BJ (cell line): ENCODE measurements at regions not wholly inside any gene's neighbourhood (a gene's known extent, or its start where the extent isn't known, plus 50 kb on each side); places are given as distances from the start of the nearest gene placed in this dataset.

Experiments
- CTCF ChIA-PET: fragments of 350-600 bp; formaldehyde crosslinking; extraction: SDS; loops from one replicate; lab custom pipeline; 2021; ENCODE audit warnings: antibody characterized with exemption, inconsistent platforms; lab: Yijun Ruan, JAX
- POLR2A ChIA-PET: fragments of 300-600 bp; sonication (Branson Sonifier 250); formaldehyde crosslinking; extraction: SDS; loops from one replicate; lab custom pipeline; 2021; ENCODE audit warnings: antibody characterized with exemption; lab: Charles Lee
- DNase-seq: peaks from one replicate; pipeline ENCODE4 v3.0.0-alpha.2; 2011; ENCODE audit warnings: low read depth
- H3K27me3 ChIP-seq: 2 replicates; pipeline ENCODE4 v1.6.0; 2011; ENCODE audit warnings: low read length; ENCODE audit not compliant: control insufficient read depth, insufficient read depth
- H3K36me3 ChIP-seq: 2 replicates; pipeline ENCODE4 v1.5.1; 2011; ENCODE audit warnings: low read length; ENCODE audit not compliant: control insufficient read depth, insufficient read depth
- H3K4me3 ChIP-seq: 2 replicates; pipeline ENCODE4 v1.5.1; 2011; ENCODE audit warnings: low read depth, mild to moderate bottlenecking, control low read depth, low read length
- TF ChIP-seq, protein P1 (sequence below): IDR thresholded peaks from 2 replicates; pipeline ENCODE4 v1.5.1; 2011; ENCODE audit warnings: low read depth, mild to moderate bottlenecking, control low read depth, inconsistent platforms, low read length, moderate library complexity; ENCODE audit not compliant: insufficient read depth

DNA sequence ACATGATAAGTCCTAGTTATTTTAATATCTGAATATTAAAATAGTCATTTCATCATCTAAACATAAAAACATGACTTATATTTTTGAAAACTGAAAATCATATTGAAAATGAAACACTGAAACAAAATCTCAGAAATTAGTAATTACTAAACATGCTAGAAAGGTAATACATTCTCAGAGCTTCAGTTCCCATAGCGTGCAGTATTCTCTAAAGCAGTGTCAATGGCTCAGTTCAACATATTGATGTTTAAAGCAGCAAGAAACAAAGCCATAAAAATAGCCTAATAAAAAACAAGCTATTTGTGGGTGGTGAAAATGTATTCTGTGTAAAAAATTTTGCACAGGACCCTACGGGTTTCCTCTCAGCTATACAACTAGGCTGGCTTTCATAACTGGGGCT, 1337.4 kb downstream of the FSCB start:
- no peak for DNase-seq
- POLR2A ChIA-PET, result no interaction called here
- CTCF ChIA-PET, result no interaction called here
- H3K27me3 ChIP-seq, result no peaks in the 10 kb centered on the region
- no peaks in the 10 kb centered on the region for H3K36me3 ChIP-seq
- TF ChIP-seq, protein P1, sequence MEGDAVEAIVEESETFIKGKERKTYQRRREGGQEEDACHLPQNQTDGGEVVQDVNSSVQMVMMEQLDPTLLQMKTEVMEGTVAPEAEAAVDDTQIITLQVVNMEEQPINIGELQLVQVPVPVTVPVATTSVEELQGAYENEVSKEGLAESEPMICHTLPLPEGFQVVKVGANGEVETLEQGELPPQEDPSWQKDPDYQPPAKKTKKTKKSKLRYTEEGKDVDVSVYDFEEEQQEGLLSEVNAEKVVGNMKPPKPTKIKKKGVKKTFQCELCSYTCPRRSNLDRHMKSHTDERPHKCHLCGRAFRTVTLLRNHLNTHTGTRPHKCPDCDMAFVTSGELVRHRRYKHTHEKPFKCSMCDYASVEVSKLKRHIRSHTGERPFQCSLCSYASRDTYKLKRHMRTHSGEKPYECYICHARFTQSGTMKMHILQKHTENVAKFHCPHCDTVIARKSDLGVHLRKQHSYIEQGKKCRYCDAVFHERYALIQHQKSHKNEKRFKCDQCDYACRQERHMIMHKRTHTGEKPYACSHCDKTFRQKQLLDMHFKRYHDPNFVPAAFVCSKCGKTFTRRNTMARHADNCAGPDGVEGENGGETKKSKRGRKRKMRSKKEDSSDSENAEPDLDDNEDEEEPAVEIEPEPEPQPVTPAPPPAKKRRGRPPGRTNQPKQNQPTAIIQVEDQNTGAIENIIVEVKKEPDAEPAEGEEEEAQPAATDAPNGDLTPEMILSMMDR, result no peak
- no peak overlapping the region for H3K4me3 ChIP-seq

DNA sequence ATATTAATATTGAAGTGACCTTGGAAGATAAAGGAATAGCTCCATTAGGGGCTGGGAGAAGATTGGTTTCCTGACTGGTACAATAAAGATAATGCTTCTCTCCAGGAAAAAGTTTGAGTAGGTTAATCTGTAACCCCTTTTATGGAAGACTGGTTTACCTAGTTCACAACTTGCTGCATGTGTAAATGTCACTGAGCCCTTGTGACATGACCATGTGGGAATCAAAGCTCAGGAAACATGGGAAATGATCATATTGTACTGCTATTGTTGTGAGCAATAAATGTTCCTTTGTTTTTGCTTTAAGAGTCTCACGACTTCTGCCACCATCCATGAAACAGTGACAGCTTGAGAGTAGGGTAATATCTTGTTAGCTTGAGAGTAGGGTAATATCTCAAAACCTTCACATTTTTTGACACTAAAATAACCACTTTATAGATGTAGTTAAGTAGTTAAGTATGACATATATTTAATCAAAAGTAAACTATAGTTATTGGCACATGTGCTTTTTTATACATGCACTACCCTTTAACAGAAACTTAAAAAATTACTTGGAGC, 1338.6 kb downstream of the FSCB start:
- H3K27me3 ChIP-seq, result no peaks in the 10 kb centered on the region
- POLR2A ChIA-PET, result no interaction called here
- no peaks in the 10 kb centered on the region for H3K36me3 ChIP-seq
- DNase-seq, result no peak
- CTCF ChIA-PET, result no interaction called here
- no peak overlapping the region for H3K4me3 ChIP-seq
- TF ChIP-seq, protein P1, result no peak

DNA sequence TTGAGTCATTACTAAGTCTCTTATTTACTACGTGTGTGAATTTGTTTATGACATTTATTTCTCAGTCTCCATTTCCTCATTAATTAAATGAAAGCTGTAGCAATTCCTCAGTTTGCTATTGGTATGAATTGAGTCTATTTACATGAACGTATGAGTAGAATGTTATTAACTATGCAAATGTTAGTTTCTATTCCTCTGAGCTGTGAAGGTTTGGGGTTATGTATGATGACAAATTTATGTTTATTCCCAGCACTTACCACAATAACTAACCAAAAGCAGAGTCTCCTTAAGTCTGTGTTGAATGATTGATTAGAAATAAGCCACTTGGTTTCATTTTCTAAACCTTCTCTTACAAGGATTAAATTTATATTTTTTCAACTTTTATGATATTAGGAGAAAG, 1340.9 kb downstream of the FSCB start:
- Histone ChIP-seq H3K4me3 (no peak overlapping the region), H3K27me3 (no peaks in the 10 kb centered on the region), H3K36me3 (no peaks in the 10 kb centered on the region)
- no peak for DNase-seq
- TF ChIP-seq, protein P1, result no peak
- CTCF ChIA-PET, result no interaction called here
- POLR2A ChIA-PET, result no interaction called here

DNA sequence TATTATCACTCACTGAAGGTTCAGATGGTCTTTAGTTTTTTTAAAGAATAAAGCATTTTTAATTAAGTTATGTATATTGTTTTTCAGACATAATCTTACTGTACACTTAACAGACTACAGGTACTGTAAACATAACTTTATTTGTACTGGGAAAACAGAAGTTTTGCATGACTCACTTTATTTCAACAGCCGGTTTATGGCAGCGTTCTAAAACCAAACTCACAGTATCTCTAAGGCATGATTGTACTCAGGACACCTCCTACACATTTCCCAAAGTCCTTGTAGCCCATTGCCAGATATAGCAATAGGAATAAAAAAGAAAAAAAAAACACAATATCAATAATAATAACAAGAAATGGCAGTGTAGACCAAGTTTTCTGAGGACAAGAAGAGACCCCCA, 1341.4 kb downstream of the FSCB start:
- no peak for DNase-seq
- CTCF ChIA-PET, result no interaction called here
- Histone ChIP-seq H3K36me3 (no peaks in the 10 kb centered on the region), H3K4me3 (no peak overlapping the region), H3K27me3 (no peaks in the 10 kb centered on the region)
- TF ChIP-seq, protein P1, result no peak
- POLR2A ChIA-PET, result no interaction called here

DNA sequence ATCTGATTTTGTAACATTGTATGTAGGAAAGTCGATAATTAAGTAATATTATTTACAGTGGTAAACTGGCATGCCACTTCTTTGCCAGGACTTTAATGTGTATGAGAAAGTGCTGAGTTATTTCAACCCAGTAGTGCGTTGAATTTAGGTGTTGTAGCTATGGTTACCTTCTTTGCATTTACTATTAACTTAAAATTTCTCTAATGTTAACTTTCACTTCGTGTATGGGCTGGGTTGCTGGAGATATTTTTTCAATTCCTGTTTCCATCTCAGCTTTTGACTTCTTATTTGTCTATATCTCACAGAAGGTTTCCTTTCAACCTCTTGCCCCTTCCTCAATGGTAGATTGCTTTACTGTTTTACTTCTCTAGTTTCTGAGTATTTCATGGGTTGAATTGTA, 1345.6 kb downstream of the FSCB start:
- H3K36me3 ChIP-seq, result no peaks in the 10 kb centered on the region
- ChIA-PET CTCF (no interaction called here), POLR2A (no interaction called here)
- TF ChIP-seq, protein P1, result no peak
- DNase-seq, result no peak
- H3K27me3 ChIP-seq, result no peaks in the 10 kb centered on the region
- no peak overlapping the region for H3K4me3 ChIP-seq
